H7 (cell line): ENCODE measurements at regions not wholly inside any gene's neighbourhood (a gene's known extent, or its start where the extent isn't known, plus 50 kb on each side); places are given as distances from the start of the nearest gene placed in this dataset.

Experiments
- DNase-seq: peaks from one replicate; pipeline ENCODE4 v3.0.0; 2012
- H3K27me3 ChIP-seq: 2 replicates; pipeline ENCODE4 v1.6.0; 2011; ENCODE audit warnings: mild to moderate bottlenecking, low read length; ENCODE audit not compliant: control insufficient read depth, insufficient read depth
- H3K36me3 ChIP-seq: replicated peaks from 2 replicates; pipeline ENCODE4 v1.5.1; 2011; ENCODE audit warnings: low read length; ENCODE audit not compliant: control insufficient read depth, insufficient read depth
- H3K4me3 ChIP-seq: 2 replicates; pipeline ENCODE4 v1.5.1; 2011; ENCODE audit warnings: low read depth, mild to moderate bottlenecking, control low read depth, low read length, moderate library complexity; ENCODE audit not compliant: insufficient read depth

GRCh38 chr7:41145656-41146055, 557.2 kb downstream of the INHBA start:
- H3K27me3 ChIP-seq: no peaks in the 10 kb centered on the region
- H3K4me3 ChIP-seq: no peak overlapping the region
- no peak for DNase-seq
- H3K36me3 ChIP-seq: no peaks in the 10 kb centered on the region

GRCh38 chr7:41142904-41143473, 559.9 kb downstream of the INHBA start:
- H3K27me3 ChIP-seq: no peaks in the 10 kb centered on the region

GRCh38 chr7:41139789-41140188, 563.1 kb downstream of the INHBA start:
- DNase-seq: no peak
- Histone ChIP-seq H3K27me3 (no peaks in the 10 kb centered on the region), H3K36me3 (no peaks in the 10 kb centered on the region), H3K4me3 (no peak overlapping the region)

More at GRCh38 chr7:41142904-41143473, 559.9 kb downstream of the INHBA start:
- H3K36me3 ChIP-seq: no peaks in the 10 kb centered on the region
- no peak overlapping the region for H3K4me3 ChIP-seq
- no peak for DNase-seq

DNA sequence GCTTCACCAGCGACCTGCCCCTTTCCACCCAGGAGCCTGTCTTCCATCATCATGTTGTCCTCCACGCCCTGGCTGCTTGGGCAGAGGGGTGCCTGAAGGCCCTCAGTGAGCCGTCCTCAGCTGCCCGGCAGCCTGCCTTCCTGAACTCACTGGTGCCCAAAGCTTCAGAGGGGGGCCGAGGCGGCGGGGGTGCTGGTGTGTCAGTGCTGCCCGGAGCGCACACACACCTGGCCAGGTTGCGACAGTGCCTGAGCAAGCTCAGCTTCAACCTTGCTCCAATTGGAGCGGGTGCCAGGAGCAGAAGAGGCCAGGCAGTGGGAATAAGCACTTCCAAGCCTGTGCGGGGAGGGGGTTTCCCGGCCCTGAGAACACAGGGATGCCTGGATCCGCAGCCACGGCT, 566.3 kb downstream of the INHBA start:
- H3K4me3 ChIP-seq: no peak overlapping the region
- H3K36me3 ChIP-seq: no peaks in the 10 kb centered on the region
- peak; percentile 37 for DNase-seq
- no peaks in the 10 kb centered on the region for H3K27me3 ChIP-seq

DNA sequence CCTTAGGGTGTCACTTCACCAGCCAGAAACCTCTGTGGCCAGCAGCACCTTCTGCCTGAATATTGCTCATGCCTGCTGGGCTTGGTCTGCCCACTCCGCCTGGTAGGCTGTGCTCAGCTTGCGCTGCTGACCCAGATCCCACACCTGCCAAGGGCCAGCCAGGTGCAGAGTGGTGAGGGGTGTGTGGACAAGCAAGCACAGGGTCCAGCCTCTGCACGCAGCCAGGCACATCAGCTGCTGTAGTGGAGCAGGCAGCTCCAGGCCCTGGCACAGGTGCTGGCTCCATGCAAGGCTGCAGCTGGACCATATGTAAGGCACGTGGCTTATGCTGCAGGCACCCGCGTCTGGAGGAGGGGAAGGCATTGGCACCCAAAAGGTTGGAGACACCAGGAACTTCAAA, 567.4 kb downstream of the INHBA start:
- no peak for DNase-seq
- Histone ChIP-seq H3K36me3 (no peaks in the 10 kb centered on the region), H3K4me3 (no peak overlapping the region)

DNA sequence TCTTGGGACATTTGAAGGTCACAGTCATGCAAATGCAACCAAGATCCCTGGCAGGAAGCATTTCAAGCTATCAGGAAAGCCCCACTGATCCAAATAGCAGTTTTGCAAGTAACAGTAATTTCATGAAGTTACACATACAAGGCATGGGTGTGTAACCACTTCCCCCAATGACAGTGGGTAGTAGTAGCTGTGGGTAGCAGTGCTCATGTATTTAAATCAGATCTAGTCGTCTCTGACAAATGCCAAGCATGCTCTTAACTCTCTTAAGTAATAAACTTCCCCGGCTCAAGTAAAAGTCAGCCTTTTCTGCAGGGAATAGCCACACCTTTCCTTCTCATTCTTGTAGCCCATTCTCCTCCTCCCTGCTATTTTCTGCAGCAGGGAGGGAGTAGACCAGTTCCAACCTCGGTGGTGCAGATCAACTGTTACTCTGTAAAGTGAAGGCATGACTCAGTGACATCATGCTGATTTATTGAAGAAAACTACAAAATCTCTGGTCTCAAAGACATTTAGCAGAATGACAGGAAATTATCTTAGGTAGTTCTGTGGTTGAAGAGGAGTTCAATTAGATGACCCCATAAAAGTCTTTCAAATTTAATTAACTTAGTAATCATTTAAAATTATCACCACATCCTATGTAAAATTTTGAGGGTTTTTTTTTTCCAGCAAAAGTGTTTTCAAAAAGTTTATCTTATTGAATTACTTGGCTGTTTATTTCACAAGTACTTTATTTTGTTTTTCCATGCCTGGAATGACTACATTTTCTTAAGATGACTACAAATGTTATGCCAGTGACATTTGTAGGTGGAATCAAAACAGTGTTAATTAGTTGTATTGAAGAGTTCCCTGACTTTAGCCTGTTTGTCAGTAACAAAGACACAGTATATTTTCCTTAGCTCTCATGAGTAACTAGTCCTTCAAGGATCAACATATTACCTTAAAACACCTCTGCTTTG, 568.3 kb downstream of the INHBA start:
- no peak for DNase-seq
- H3K36me3 ChIP-seq: no peaks in the 10 kb centered on the region
- H3K4me3 ChIP-seq: no peak overlapping the region

More for the DNA sequence above, 567.4 kb downstream of the INHBA start:
- H3K27me3 ChIP-seq: no peaks in the 10 kb centered on the region

GRCh38 chr7:41133690-41134299, 569.1 kb downstream of the INHBA start:
- no peaks in the 10 kb centered on the region for H3K36me3 ChIP-seq
- DNase-seq: no peak
- no peaks in the 10 kb centered on the region for H3K27me3 ChIP-seq
- no peak overlapping the region for H3K4me3 ChIP-seq

More for the DNA sequence above, 568.3 kb downstream of the INHBA start:
- no peaks in the 10 kb centered on the region for H3K27me3 ChIP-seq

DNA sequence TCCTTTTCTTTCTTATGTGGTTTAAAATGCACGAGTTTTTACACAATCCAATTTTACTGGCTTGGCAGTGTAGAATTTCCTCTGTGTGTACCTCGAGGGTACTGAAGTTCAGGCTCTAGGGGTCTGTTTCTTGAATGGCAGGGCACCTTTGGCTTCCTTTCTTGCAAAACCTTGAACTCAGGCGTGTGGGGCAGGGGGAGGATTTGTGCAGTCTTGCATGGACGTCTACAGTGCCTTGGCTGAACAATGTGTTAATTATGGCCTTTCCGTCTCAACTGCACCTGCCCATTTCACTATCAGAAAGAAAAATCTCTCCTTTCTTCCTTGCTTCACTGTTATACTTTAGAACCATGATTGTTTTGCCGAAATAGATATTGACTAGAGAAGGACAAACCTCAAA, 570.9 kb downstream of the INHBA start:
- DNase-seq: no peak
- H3K4me3 ChIP-seq: no peak overlapping the region
- H3K27me3 ChIP-seq: no peaks in the 10 kb centered on the region
- H3K36me3 ChIP-seq: no peaks in the 10 kb centered on the region

- no peak for DNase-seq
- Histone ChIP-seq H3K36me3 (no peaks in the 10 kb centered on the region), H3K27me3 (no peaks in the 10 kb centered on the region), H3K4me3 (no peak overlapping the region)
Measured at GRCh38 chr7:41130561-41131236, 572.2 kb downstream of the INHBA start.

- Histone ChIP-seq H3K36me3 (no peaks in the 10 kb centered on the region), H3K4me3 (no peak overlapping the region), H3K27me3 (no peaks in the 10 kb centered on the region)
- DNase-seq: no peak
Measured at GRCh38 chr7:41130086-41130485, 572.8 kb downstream of the INHBA start.

- DNase-seq: no peak
- Histone ChIP-seq H3K27me3 (no peaks in the 10 kb centered on the region), H3K4me3 (no peak overlapping the region), H3K36me3 (no peaks in the 10 kb centered on the region)
Measured at GRCh38 chr7:41125343-41125742, 577.5 kb downstream of the INHBA start.

DNA sequence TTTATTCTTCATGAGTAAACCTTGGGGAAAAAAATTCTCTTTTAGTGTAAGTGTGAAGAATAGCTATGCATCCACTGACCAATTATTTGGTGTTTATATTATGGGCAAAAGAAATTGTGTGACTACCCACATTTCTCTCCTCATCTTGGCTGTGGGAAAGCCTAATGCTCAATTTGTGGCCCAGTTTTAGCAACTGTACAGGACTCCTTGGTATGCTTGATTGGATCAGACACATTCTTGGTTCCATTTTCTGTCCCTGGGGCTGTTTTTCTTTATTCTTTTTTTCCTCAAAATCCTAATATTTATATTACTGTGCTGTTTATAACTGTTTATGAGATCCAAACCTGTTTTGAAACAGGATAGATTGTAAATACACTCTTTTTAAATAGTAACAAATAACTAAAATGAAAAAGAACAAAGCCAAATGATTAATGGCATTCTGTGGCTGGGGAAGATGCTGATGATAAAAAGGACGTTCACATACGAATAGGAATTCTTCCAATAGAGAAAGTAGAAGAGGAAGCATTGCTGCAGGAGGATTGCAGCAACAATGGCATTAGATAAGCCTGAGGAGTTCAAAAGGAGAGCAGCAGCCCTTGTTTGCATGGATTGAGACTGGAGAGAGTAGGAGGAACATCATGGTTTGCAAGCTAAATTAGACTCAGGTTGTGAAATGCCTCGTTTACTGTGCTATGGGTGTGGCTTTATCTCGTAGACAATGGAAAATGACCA, 580.5 kb downstream of the INHBA start:
- Histone ChIP-seq H3K4me3 (no peak overlapping the region), H3K36me3 (no peaks in the 10 kb centered on the region), H3K27me3 (no peaks in the 10 kb centered on the region)
- DNase-seq: no peak

DNA sequence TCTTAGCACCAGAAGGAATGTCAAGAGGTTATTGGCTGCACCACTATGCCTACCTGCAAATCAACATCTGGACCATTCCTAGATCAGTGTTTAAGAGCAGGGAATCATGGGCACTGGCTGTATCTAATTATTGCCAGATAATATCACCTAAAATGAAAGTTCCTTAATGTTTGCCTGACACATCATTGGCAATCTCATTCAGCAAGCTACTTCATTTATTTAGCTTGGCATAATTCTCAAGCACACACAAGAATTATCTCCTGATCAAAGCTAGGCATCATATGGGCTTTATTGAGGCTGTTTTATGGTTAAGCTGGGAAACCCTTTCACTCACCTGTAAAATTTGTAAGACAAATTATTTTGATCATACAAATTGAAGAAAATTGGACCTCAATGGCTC, 581.7 kb downstream of the INHBA start:
- Histone ChIP-seq H3K4me3 (no peak overlapping the region), H3K27me3 (no peaks in the 10 kb centered on the region), H3K36me3 (no peaks in the 10 kb centered on the region)
- DNase-seq: no peak

GRCh38 chr7:41118486-41118885, 584.4 kb downstream of the INHBA start:
- DNase-seq: no peak
- Histone ChIP-seq H3K36me3 (no peaks in the 10 kb centered on the region), H3K4me3 (no peak overlapping the region), H3K27me3 (no peaks in the 10 kb centered on the region)
